Heart right ventricle (tissue), 16 donors: ENCODE measurements at regions not wholly inside any gene's neighbourhood (a gene's known extent, or its start where the extent isn't known, plus 50 kb on each side); places are given as distances from the start of the nearest gene placed in this dataset.
"Not testable (repeated sequence)": the region's sequence is repeated elsewhere in the genome, so short reads cannot be mapped to it uniquely, and the experiment has no call there.

Source experiments
- ATAC-seq, 8 donors: fragments of 200-7000 bp; cut with Tn5 transposase; one replicate each; pipeline ENCODE4 v1.9.1; 2020; ENCODE audit warnings: mild to moderate bottlenecking in 8 of 8, moderate library complexity in 8 of 8, moderate number of reproducible peaks in 1 of 8
- DNase-seq, 2 donors: peaks; one replicate each; pipeline ENCODE4 v3.0.0-alpha.2; 2020
- H3K27ac ChIP-seq, 10 donors: fragments of 200-600 bp; sonication (generic) in 2 of 10; one replicate each; pipeline versions ENCODE4 v1.5.0 to v1.8.0; 2020 to 2022; ENCODE audit warnings: mild to moderate bottlenecking in 3 of 10
- H3K27me3 ChIP-seq, 7 donors: fragments of 200-600 bp; one replicate each; pipeline ENCODE4 v1.8.0; 2021 to 2022; ENCODE audit warnings: mild to moderate bottlenecking in 2 of 7
- H3K36me3 ChIP-seq, 9 donors: fragments of 200-600 bp; sonication (generic) in 1 of 9; one replicate each; pipeline versions ENCODE4 v1.5.0 to v1.8.0; 2020 to 2022; ENCODE audit warnings: mild to moderate bottlenecking in 2 of 9
- H3K4me1 ChIP-seq, 9 donors: fragments of 200-600 bp; sonication (generic) in 1 of 9; one replicate each; pipeline versions ENCODE4 v1.5.0 to v1.8.0; 2020 to 2022; ENCODE audit warnings: mild to moderate bottlenecking in 4 of 9
- H3K4me3 ChIP-seq, 10 donors: fragments of 200-600 bp; sonication (generic) in 2 of 10; one replicate each; pipeline versions ENCODE4 v1.5.0 to v1.8.0; 2020 to 2022; ENCODE audit warnings: mild to moderate bottlenecking in 7 of 10, moderate library complexity in 2 of 10
- H3K9me3 ChIP-seq, 11 donors: fragments of 200-600 bp in 10 of 11; sonication (generic) in 2 of 11; one replicate each; pipeline versions ENCODE4 v1.5.0 to v1.8.0; 2013 to 2022; ENCODE audit warnings: mild to moderate bottlenecking in 2 of 11, control low read depth in 1 of 11, moderate library complexity in 1 of 11
- CTCF ChIP-seq, 9 donors: fragments of 200-600 bp; sonication (generic) in 2 of 9; IDR thresholded peaks; one replicate each; pipeline versions ENCODE4 v1.5.0 to v1.8.0; 2021 to 2022; ENCODE audit warnings: antibody characterized with exemption in 9 of 9, mild to moderate bottlenecking in 5 of 9, moderate library complexity in 1 of 9
- WGBS, 2 donors: extraction: QIAGEN DNeasy Blood & Tissue Kit; methylation state at CpG; one replicate each; pipeline ENCODE4 v1.1.7; 2013; ENCODE audit warnings: inconsistent platforms in 1 of 2; 5-methylcytosine and 5-hydroxymethylcytosine counted together
- intact Hi-C, 10 donors: fragments of 100-400 bp; cut with DNase I; formaldehyde crosslinking; loops; one replicate each; pipeline versions ENCODE4 v1.11.1 to v1.14.2; 2022
- donor health status: Arrhythmogenic right ventricular cardiomyopathy.
- donor health status: ischemic (EF 13 %, LVEDD 7.1; RV severe dilation, severe dysfunction).
- donor health status: healthy with polysubstance abuse.
- donor health status: DM: no; HTN: yes; CAD: no.
- donor health status: DM: no; HTN: no; CAD: no.
- donor health status: ischemic (EF 25% LVEDD 6.9; RV normal size, moderate dysfunction).
- donor health status: ischemic (EF 25% LVEDD 5.7; RV mildly dilated, moderate dysfunction).
- donor health status: healthy.
- donor health status: DM: yes; HTN: yes; CAD: no.
- donor health status: Ischemic cardiomyopathy.
- donor health status: ischemic (EF 35%, LVEDD 5.7; RV mildly dilated, moderate dysfunction).
- donor health status: nonischemic (EF 11% LVEDD 7.7; RV severe dilation, severe dysfunction).
- donor health status: DM: yes; HTN: yes; CAD: no.
- donor health status: PGD.
- donor health status: ischemic (EF 29% LVEDD 5.4; RV normal size, mild dysfunction).
- donor health status: nonischemic (EF 23%, LVEDD 6.1; RV moderate dilation, normal function).

DNA sequence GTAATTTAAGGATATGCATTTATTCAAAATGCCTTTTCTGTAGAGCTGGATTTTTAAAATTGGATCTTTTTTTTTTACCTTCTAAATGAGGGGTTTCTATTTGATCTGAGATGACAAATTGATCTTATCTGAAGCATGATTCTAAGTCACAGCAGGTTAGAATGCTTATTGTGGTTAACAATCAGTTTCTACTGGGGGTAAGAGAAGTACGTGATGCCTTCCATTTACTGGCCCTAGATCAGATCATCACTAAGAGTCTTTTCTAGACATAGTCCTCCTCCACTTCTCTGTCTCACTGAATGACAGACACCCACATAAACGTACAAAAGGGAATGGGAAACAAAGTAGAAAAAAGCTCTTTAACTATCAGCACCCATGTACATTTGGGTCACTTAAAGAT is 231.9 kb downstream of the DMAC1 start:
- peaks cover 0 to 4% (median 0%) of the 10 kb centered on the region in 7 donors for H3K27me3 ChIP-seq
- no peaks in the 10 kb centered on the region for H3K9me3 ChIP-seq
- 73 to 77% methylated on average over 2 of the region's 2 CpGs for WGBS, 2 donors
- no peak for TF ChIP-seq CTCF (IDR thresholded peaks at IDR 0.05)
- intact Hi-C loops, result loop anchor here in 1 of 10 donors (10.0 kb wide), 1 partner anchor 1327 kb away; no protein-coding TSS in a partner anchor
- no peak overlapping the region for H3K4me3 ChIP-seq
- DNase-seq (no peak), ATAC-seq (no peak)
- no peaks in the 10 kb centered on the region for H3K36me3 ChIP-seq
- no peak overlapping the region for H3K27ac ChIP-seq
- H3K4me1 ChIP-seq, result no peaks in the 10 kb centered on the region

DNA sequence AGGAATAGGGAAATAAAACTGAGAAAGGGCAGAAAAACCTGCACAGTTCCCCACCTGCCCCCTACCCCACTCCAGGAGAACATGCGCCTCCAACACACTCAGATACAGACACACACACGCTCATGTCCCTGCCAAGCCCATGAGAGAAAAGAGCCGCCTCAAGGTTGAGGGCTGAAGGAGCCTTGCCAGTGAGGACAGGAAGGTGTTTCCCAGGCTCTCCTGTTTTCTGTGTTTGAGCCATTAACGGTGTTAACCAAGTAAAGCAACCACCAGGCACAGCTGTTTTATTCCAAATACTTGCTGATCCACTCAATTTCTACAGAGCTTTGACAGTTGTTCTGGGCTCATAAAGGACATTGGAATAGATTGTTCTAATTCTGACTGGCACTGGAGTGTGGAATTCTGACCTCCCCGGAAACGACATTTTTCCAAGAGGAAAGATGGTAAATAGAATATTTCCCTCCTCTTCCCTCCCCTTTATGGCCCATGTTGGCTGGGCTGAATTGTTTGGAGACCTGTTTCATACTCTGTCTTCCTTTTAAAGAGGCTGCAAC is 238.0 kb downstream of the DMAC1 start:
- Histone ChIP-seq H3K4me1 (peaks cover 0 to 4% (median 0%) of the 10 kb centered on the region in 9 donors), H3K36me3 (no peaks in the 10 kb centered on the region), H3K9me3 (no peaks in the 10 kb centered on the region), H3K27ac (no peak overlapping the region), H3K4me3 (no peak overlapping the region), H3K27me3 (peaks cover 0 to 4% (median 0%) of the 10 kb centered on the region in 7 donors)
- ATAC-seq (no peak), DNase-seq (no peak)
- 64 to 75% methylated on average over 6 of the region's 6 CpGs for WGBS, 2 donors
- intact Hi-C loops, result loop anchor here in 1 of 10 donors (10.0 kb wide), 1 partner anchor 1333 kb away; no protein-coding TSS in a partner anchor
- TF ChIP-seq CTCF (IDR thresholded peaks at IDR 0.05), result no peak

GRCh38 chr9:7560669-7561305 is 238.8 kb downstream of the DMAC1 start:
- H3K4me1 ChIP-seq, result peaks cover 0 to 4% (median 0%) of the 10 kb centered on the region in 9 donors
- no peak for TF ChIP-seq CTCF (IDR thresholded peaks at IDR 0.05)
- no peak overlapping the region for H3K4me3 ChIP-seq
- intact Hi-C loops, result loop anchor here in 1 of 10 donors (10.0 kb wide), 1 partner anchor 1334 kb away; no protein-coding TSS in a partner anchor
- H3K9me3 ChIP-seq, result no peaks in the 10 kb centered on the region
- ATAC-seq (peak in 3 of 8 donors; percentile 33 to 67 (median 64)), DNase-seq (no peak)
- H3K27ac ChIP-seq, result no peak overlapping the region
- peaks cover 0 to 4% (median 0%) of the 10 kb centered on the region in 7 donors for H3K27me3 ChIP-seq
- H3K36me3 ChIP-seq, result no peaks in the 10 kb centered on the region
- 39 to 42% methylated on average over 5 of the region's 5 CpGs for WGBS, 2 donors

DNA sequence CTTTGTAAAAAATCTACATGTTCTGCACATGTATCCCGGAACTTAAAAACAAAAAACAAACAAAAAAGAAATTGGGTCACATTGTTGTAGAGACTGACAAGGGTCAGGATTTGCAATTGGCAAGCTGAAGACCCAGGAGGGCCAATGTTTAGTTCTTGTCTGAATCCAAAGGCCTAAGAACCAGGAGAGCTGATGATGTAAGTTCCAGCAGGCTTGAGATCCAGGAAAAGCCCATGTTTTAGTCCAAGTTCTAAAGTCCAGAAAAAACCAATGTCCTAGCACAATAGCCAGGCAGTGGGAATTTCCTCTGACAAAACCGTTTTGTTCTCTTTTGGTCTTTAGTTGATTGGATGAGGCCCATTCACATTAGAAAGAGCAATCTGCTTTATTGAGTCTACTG is 244.9 kb downstream of the DMAC1 start:
- TF ChIP-seq CTCF (IDR thresholded peaks at IDR 0.05), result no peak
- no peak overlapping the region for H3K27ac ChIP-seq
- no peak overlapping the region for H3K4me3 ChIP-seq
- peaks cover 0 to 9% (median 0%) of the 10 kb centered on the region in 7 donors for H3K27me3 ChIP-seq
- peak in 5 of 8 donors; percentile 51 to 71 (median 59) for ATAC-seq
- H3K4me1 ChIP-seq, result no peaks in the 10 kb centered on the region
- WGBS, 2 donors, result 44 to 69% methylated on average over 2 of the region's 2 CpGs
- no peak for DNase-seq
- intact Hi-C loops, result no loop called here
- H3K9me3 ChIP-seq, result peaks cover 0 to 4% (median 0%) of the 10 kb centered on the region in 11 donors
- H3K36me3 ChIP-seq, result no peaks in the 10 kb centered on the region

- ATAC-seq, H3K4me1 ChIP-seq, H3K27me3 ChIP-seq, H3K4me3 ChIP-seq, DNase-seq, H3K27ac ChIP-seq, H3K9me3 ChIP-seq, intact Hi-C loops, H3K36me3 ChIP-seq: not testable (repeated sequence)
- WGBS, 2 donors, result 53 to 69% methylated on average over 1 of the region's 1 CpG
These were observed 246.9 kb downstream of the DMAC1 start for GRCh38 chr9:7552706-7553105.
